GM19467 (cell line): ENCODE measurements at regions not wholly inside any gene's neighbourhood (a gene's known extent, or its start where the extent isn't known, plus 50 kb on each side); places are given as distances from the start of the nearest gene placed in this dataset.
"Not testable (repeated sequence)": the region's sequence is repeated elsewhere in the genome, so short reads cannot be mapped to it uniquely, and the experiment has no call there.

Experiments
- ATAC-seq: cut with Tn5 transposase; IDR thresholded peaks from one replicate; pipeline ENCODE4 v1.9.1; 2021; ENCODE audit warnings: mild to moderate bottlenecking, moderate library complexity; ENCODE audit not compliant: unreplicated experiment

- no peak for ATAC-seq
Observed at GRCh38 chr13:110809871-110810486, 96.5 kb downstream of the ING1 start.

- no peak for ATAC-seq
Observed at GRCh38 chr13:110811008-110811720, 97.7 kb downstream of the ING1 start.

GRCh38 chr13:110811771-110812120 lies 98.2 kb downstream of the ING1 start:
- ATAC-seq: no peak

GRCh38 chr13:110812121-110812868 lies 98.8 kb downstream of the ING1 start:
- no peak for ATAC-seq

- no peak for ATAC-seq
Observed at GRCh38 chr13:110812869-110813645, 99.6 kb downstream of the ING1 start.

- no peak for ATAC-seq
Observed at GRCh38 chr13:110813646-110814624, 100.4 kb downstream of the ING1 start.

GRCh38 chr13:110815471-110816204 lies 99.2 kb downstream of the ANKRD10 start:
- ATAC-seq: no peak

GRCh38 chr13:110816500-110816899 lies 98.4 kb downstream of the ANKRD10 start:
- ATAC-seq: no peak

- no peak for ATAC-seq
Observed at GRCh38 chr13:110817143-110817542, 97.7 kb downstream of the ANKRD10 start.

GRCh38 chr13:110818747-110819146 lies 96.1 kb downstream of the ANKRD10 start:
- no peak for ATAC-seq

GRCh38 chr13:110819203-110820014 lies 95.5 kb downstream of the ANKRD10 start:
- peak; percentile 91 for ATAC-seq

- no peak for ATAC-seq
Observed at GRCh38 chr13:110820322-110820721, 94.5 kb downstream of the ANKRD10 start.

- ATAC-seq: not testable (repeated sequence)
Observed at GRCh38 chr13:110821837-110822668, 92.8 kb downstream of the ANKRD10 start.

GRCh38 chr13:110822669-110822945 lies 92.3 kb downstream of the ANKRD10 start:
- no peak for ATAC-seq

- no peak for ATAC-seq
Observed at GRCh38 chr13:110824702-110825300, 90.1 kb downstream of the ANKRD10 start.

GRCh38 chr13:110825516-110825915 lies 89.4 kb downstream of the ANKRD10 start:
- ATAC-seq: no peak

- ATAC-seq: no peak
Observed at GRCh38 chr13:110826101-110826500, 88.8 kb downstream of the ANKRD10 start.
